ENCODE measurements at regions not wholly inside any gene's neighbourhood (a gene's known extent, or its start where the extent isn't known, plus 50 kb on each side); places are given as distances from the start of the nearest gene placed in this dataset.

GRCh38 chr12:108462686-108463085 lies 52.4 kb upstream of the FICD start:
- DNase-seq: peak; percentile 55

- DNase-seq: no peak
Observed at GRCh38 chr12:108461058-108461660, 53.9 kb upstream of the FICD start.

- DNase-seq: peak; percentile 53
Observed at GRCh38 chr12:108459149-108459548, 55.9 kb upstream of the FICD start.

- no peak for DNase-seq
Observed at GRCh38 chr12:108457734-108458361, 57.2 kb upstream of the FICD start.

- peak; percentile 70 for DNase-seq
Observed at GRCh38 chr12:108457006-108457733, 57.9 kb upstream of the FICD start.

GRCh38 chr12:108455706-108456105 lies 59.4 kb upstream of the FICD start:
- no peak for DNase-seq

GRCh38 chr12:108454539-108455139 lies 60.4 kb upstream of the FICD start:
- no peak for DNase-seq

- no peak for DNase-seq
Observed at GRCh38 chr12:108449478-108449877, 65.6 kb upstream of the FICD start.

- no peak for DNase-seq
Observed at GRCh38 chr12:108448246-108448645, 66.8 kb upstream of the FICD start.

- DNase-seq: no peak
Observed at GRCh38 chr12:108447168-108447832, 67.8 kb upstream of the FICD start.

GRCh38 chr12:108446766-108447165 lies 68.3 kb upstream of the FICD start:
- DNase-seq: no peak

GRCh38 chr12:108442910-108443309 lies 72.2 kb upstream of the FICD start:
- DNase-seq: no peak

- DNase-seq: no peak
Observed at GRCh38 chr12:108442067-108442466, 73.0 kb upstream of the FICD start.

GRCh38 chr12:108441549-108441948 lies 73.5 kb upstream of the FICD start:
- DNase-seq: no peak

GRCh38 chr12:108440736-108441135 lies 74.3 kb upstream of the FICD start:
- no peak for DNase-seq

GRCh38 chr12:108438667-108439066 lies 76.4 kb upstream of the FICD start:
- DNase-seq: no peak

GRCh38 chr12:108432423-108433121 lies 82.5 kb upstream of the FICD start:
- no peak for DNase-seq

GRCh38 chr12:108430926-108431325 lies 84.2 kb upstream of the FICD start:
- DNase-seq: no peak

GRCh38 chr12:108430245-108430644 lies 84.8 kb upstream of the FICD start:
- peak; percentile 71 for DNase-seq

- DNase-seq: no peak
Observed at GRCh38 chr12:108425238-108425795, 86.2 kb upstream of the CMKLR1 start.

GRCh38 chr12:108424816-108425215 lies 85.7 kb upstream of the CMKLR1 start:
- DNase-seq: no peak

GRCh38 chr12:108424026-108424425 lies 84.9 kb upstream of the CMKLR1 start:
- no peak for DNase-seq
